ENCODE measurements at regions not wholly inside any gene's neighbourhood (a gene's known extent, or its start where the extent isn't known, plus 50 kb on each side); places are given as distances from the start of the nearest gene placed in this dataset.

- no peak overlapping the region for H3K4me3 ChIP-seq (ENCODE audit: low read depth, low read length, poor library complexity, severe bottlenecking)
- intact Hi-C loops (cut with micrococcal nuclease; ENCODE audit: unreplicated experiment) = no loop called here
- no peaks in the 10 kb centered on the region for H3K4me1 ChIP-seq (ENCODE audit: insufficient read depth, low read length, poor library complexity, severe bottlenecking)
- BruUV-seq (replicated peaks) = no TSS peak
- DNase-seq (ENCODE audit: low spot score) = no peak
- H3K36me3 ChIP-seq (ENCODE audit: insufficient read depth, low read length, poor library complexity, severe bottlenecking) = no peaks in the 10 kb centered on the region
- ChIA-PET POLR2A (ENCODE audit: low non-redundant PET) (no interaction called here), CTCF (no interaction called here)
- peaks cover 3% of the 10 kb centered on the region for H3K9me3 ChIP-seq (ENCODE audit: low read depth, low read length, poor library complexity, severe bottlenecking)
- no peak for TF ChIP-seq EZH2 (IDR thresholded peaks at IDR 0.05; ENCODE audit: borderline replicate concordance, low read depth, low read length, poor library complexity, severe bottlenecking)
- no peak for TF ChIP-seq CTCF (conservative IDR thresholded peaks at IDR 0.05; ENCODE audit: low read depth, low read length)
- H3K27me3 ChIP-seq (replicated peaks; ENCODE audit: insufficient read depth, low read depth, low read length, poor library complexity) = no peaks in the 10 kb centered on the region
- H3K27ac ChIP-seq (ENCODE audit: low read depth, low read length, poor library complexity, severe bottlenecking) = no peak overlapping the region
Observed at GRCh38 chr2:147320146-147320545, 524.7 kb upstream of the ACVR2A start.

- Histone ChIP-seq H3K4me1 (ENCODE audit: insufficient read depth, low read length, poor library complexity, severe bottlenecking) (no peaks in the 10 kb centered on the region), H3K9me3 (ENCODE audit: low read depth, low read length, poor library complexity, severe bottlenecking) (no peaks in the 10 kb centered on the region), H3K27me3 (replicated peaks; ENCODE audit: insufficient read depth, low read depth, low read length, poor library complexity) (no peaks in the 10 kb centered on the region), H3K36me3 (ENCODE audit: insufficient read depth, low read length, poor library complexity, severe bottlenecking) (no peaks in the 10 kb centered on the region), H3K27ac (ENCODE audit: low read depth, low read length, poor library complexity, severe bottlenecking) (no peak overlapping the region), H3K4me3 (ENCODE audit: low read depth, low read length, poor library complexity, severe bottlenecking) (no peak overlapping the region)
- CTCF ChIA-PET = no interaction called here
- intact Hi-C loops (cut with micrococcal nuclease; ENCODE audit: unreplicated experiment) = no loop called here
- POLR2A ChIA-PET (ENCODE audit: low non-redundant PET) = no interaction called here
- no TSS peak for BruUV-seq (replicated peaks)
- TF ChIP-seq EZH2 (IDR thresholded peaks at IDR 0.05; ENCODE audit: borderline replicate concordance, low read depth, low read length, poor library complexity, severe bottlenecking) = no peak
- TF ChIP-seq CTCF (conservative IDR thresholded peaks at IDR 0.05; ENCODE audit: low read depth, low read length) = no peak
- DNase-seq (ENCODE audit: low spot score) = no peak
Observed at GRCh38 chr2:147311058-147311430, 533.8 kb upstream of the ACVR2A start.

GRCh38 chr2:147310335-147311057, 534.3 kb upstream of the ACVR2A start:
- intact Hi-C loops (cut with micrococcal nuclease; ENCODE audit: unreplicated experiment) = no loop called here
- no peak for DNase-seq (ENCODE audit: low spot score)
- H3K4me3 ChIP-seq (ENCODE audit: low read depth, low read length, poor library complexity, severe bottlenecking) = no peak overlapping the region
- H3K27ac ChIP-seq (ENCODE audit: low read depth, low read length, poor library complexity, severe bottlenecking) = no peak overlapping the region
- CTCF ChIA-PET = no interaction called here
- H3K27me3 ChIP-seq (replicated peaks; ENCODE audit: insufficient read depth, low read depth, low read length, poor library complexity) = no peaks in the 10 kb centered on the region
- POLR2A ChIA-PET (ENCODE audit: low non-redundant PET) = no interaction called here
- no peaks in the 10 kb centered on the region for H3K9me3 ChIP-seq (ENCODE audit: low read depth, low read length, poor library complexity, severe bottlenecking)
- BruUV-seq (replicated peaks) = no TSS peak
- H3K36me3 ChIP-seq (ENCODE audit: insufficient read depth, low read length, poor library complexity, severe bottlenecking) = no peaks in the 10 kb centered on the region
- H3K4me1 ChIP-seq (ENCODE audit: insufficient read depth, low read length, poor library complexity, severe bottlenecking) = no peaks in the 10 kb centered on the region
- no peak for TF ChIP-seq CTCF (conservative IDR thresholded peaks at IDR 0.05; ENCODE audit: low read depth, low read length)
- no peak for TF ChIP-seq EZH2 (IDR thresholded peaks at IDR 0.05; ENCODE audit: borderline replicate concordance, low read depth, low read length, poor library complexity, severe bottlenecking)
